HG02763 (cell line): ENCODE measurements at regions not wholly inside any gene's neighbourhood (a gene's known extent, or its start where the extent isn't known, plus 50 kb on each side); places are given as distances from the start of the nearest gene placed in this dataset.
"Not testable (repeated sequence)": the region's sequence is repeated elsewhere in the genome, so short reads cannot be mapped to it uniquely, and the experiment has no call there.

Source experiments
- ATAC-seq: cut with Tn5 transposase; IDR thresholded peaks from one replicate; pipeline ENCODE4 v1.9.1; 2021; ENCODE audit warnings: mild to moderate bottlenecking, moderate library complexity; ENCODE audit not compliant: unreplicated experiment

DNA sequence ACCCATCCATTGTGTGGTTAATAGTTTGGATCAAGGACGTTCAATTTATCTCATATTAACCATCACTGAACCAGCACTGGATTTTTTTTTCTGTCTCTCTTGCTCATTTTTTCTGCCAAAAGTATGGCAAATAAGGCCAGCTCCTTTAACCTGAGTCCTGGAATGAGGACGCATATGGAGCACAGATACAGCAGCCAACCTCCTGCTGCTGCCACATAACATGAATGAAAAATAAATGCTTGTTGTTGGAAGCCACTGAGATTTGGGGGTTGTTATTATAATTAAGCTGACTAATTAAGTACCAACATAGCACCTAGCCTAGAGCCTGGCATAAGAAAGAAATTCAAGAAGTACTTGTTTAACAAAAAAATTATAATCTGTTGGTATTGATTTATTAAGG is 335.3 kb upstream of the DUSP10 start:
- no peak for ATAC-seq

DNA sequence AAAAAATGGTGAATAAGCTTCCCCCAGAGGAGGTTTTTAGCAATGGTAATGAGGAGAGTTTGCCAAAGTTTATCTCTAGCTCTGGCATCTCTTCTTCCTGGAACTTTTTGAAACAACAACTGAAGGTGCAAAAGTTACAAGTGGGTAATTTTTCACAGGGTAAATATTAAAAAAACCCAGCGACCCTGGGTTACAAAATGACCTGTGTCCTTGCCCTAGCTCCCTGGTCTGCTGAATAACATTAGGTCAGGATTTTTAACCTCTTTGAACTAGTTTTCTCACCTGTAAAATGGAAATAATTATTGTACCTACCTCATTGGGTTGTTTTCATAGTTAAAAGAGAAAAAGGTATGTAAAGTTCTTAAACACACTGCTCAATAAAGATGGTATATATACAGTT is 332.4 kb upstream of the DUSP10 start:
- ATAC-seq: no peak

DNA sequence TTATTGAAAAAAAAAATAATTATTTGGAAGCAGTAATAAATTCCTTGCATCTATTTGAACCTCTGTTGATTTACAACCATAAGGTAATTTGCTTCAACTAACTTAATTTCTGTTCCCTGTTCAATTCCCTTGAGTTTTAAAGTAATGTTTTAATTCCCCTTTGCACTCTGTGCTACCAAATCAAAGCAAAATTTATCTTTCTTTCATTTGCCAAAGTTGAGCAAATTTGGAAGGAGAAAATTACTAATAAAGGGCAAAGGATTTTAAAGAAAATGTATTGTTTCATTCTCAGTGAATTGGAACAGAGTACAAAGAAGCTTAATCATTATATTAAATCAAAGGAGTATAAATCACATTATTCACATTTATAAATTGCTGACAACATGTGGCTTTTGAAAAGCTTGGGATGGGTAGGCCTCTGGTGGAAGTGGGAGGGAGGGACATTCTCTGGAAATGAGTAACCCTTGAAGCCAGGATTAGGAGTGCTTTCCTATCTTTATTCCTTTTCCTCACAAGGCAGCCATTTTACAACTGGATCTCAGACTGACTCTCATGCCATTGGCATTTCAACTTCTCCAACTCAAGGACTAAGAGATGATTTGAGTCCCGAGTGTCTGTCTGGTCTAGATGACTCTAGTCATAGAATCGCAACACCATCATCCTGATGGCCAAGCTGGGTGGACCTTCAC is 331.6 kb upstream of the DUSP10 start:
- ATAC-seq: no peak

DNA sequence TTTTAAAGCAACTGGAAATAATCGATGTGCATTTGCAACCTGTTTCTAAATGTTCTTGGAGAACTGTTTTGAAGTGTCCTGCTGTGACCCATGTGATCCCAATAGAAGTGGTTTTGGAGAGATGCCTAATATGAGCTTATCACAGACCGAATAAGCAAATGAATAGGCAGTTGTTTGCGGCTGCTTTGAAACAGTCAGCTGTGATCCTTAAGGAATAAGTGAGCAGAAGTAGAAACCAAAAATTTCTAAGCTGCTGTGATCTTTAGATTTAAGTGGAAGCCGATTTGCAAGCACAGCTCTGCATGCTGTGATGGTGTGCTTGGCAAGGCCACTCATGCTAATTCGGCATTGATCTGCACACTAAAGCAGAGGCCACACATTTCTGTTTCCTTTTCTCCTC is 329.5 kb upstream of the DUSP10 start:
- no peak for ATAC-seq

DNA sequence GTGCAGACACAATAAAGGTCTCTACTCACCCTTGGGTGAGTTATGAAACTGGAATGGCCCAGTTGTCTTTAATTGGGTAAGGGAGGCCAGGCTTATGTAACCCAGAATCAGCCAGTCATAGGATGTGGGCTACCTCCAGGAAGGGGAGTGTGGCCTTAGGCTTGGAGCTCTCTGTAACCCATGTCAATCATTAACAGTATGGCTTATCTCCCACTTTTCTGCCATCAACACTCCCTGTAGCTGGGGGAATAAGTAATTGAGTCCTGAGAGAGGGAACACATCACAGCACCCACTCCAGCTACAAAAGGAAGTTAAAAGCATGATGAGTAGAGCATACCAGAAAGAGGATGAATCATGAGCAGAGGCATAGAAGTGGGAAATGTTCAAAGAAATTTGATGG is 327.0 kb upstream of the DUSP10 start:
- ATAC-seq: no peak

DNA sequence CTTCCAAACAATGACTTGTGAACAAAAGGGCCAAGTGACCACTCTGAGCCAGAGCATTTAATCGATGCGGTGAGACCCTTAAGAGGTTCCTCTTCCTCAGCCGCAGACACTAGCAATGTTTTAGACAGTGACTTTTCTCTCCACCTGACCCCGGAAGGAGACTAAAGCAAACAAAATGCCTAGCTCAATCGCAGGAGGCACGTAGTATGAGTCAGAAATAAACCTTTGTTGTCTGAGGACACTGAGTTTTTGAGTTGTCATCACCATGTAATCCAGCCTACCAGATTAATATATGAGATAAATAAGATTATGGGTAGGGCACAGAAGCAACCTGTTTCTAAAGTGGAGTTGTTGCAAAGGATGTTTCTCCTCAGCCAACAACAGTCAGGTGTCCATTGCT is 326.2 kb upstream of the DUSP10 start:
- ATAC-seq: no peak

DNA sequence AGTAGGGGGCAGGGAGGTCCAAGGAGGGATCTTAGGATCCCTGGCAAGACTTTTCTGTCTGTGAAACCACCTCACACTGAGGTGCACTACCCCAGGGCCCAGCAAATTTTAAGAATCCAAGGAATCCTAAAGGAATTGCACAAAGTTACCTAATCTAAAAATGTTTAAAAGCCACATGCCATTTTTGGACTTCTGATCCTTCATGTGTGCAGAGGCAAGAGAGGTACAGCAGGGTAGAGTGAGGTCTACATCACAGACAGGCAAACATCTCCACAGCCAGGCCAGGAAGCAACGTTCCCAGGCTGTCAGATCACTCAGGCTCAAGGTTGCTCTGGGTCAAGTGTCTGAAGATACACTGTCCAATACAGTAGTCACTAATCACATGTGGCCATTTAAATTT is 324.6 kb upstream of the DUSP10 start:
- no peak for ATAC-seq

DNA sequence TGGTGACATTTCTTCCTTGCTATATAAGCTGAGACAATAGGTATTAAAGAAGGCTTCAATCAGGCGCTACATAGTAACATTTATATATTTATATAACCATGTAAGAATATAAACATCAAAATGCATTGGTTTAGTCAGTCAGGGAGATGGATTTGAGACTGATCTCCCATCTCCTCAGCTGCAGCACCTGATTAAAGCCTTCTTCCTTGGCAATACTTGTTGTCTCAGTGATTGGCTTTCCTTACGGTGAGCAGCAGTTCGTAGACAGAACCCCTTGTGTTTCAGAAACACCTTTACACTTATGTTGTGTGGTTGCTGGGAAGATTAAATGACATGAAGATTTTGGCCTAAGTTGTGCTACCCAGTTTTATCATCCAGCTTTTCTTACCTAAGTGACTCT is 323.3 kb upstream of the DUSP10 start:
- ATAC-seq: no peak

DNA sequence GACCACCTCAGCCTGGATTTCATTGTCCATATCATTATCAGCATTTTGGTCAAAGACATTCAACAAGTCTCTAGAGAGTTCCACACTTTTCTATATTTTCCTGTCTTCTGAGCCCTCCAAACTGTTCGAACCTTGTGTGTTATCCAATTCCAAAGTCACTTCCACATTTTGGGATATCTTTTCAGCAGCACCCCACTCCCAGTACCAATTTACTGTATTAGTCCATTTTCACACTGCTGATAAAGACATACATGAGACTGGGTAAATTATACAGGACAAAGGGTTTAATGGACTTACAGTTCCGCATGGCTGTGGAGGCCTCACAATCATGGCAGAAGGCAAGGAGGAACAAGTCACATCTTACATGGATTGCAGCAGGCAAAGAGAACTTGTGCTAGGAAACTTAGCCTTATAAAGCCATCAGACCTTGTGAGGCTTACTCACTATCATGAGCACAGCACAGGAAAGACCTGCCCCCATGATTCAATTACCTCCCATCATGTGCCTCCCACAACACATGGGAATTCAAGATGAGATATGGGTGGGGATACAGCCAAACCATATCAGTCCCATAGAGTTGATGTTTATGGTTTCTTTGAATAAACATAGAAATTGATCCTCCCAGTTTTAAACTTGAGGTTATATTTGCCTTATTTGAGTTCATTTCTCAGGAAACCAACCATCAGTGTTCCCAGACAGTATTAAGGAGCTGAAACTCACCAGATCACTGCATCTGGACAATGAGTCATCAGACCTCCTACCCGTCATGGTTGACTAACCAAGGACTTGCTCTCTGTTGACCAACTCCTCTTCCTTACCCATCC is 322.7 kb upstream of the DUSP10 start:
- ATAC-seq: no peak

DNA sequence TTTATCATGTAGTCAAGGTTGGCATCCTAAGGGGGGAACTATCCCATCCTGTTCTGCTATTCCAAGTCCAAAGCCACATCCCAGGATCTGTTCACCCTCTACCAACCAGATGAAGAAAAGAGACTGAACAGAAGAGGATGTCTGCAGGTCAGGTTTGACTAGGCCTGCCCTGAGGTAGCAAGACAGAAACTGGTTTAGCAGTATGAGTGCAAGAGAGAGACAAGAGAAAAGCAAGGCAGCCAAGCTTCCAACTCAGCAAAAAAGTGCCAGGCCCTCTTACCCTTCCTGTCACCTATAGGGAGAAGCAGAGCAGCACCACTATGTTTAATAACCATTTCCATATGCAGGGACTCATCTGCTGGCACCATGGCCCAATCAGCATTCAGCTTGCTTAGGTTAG is 320.8 kb upstream of the DUSP10 start:
- ATAC-seq: no peak

DNA sequence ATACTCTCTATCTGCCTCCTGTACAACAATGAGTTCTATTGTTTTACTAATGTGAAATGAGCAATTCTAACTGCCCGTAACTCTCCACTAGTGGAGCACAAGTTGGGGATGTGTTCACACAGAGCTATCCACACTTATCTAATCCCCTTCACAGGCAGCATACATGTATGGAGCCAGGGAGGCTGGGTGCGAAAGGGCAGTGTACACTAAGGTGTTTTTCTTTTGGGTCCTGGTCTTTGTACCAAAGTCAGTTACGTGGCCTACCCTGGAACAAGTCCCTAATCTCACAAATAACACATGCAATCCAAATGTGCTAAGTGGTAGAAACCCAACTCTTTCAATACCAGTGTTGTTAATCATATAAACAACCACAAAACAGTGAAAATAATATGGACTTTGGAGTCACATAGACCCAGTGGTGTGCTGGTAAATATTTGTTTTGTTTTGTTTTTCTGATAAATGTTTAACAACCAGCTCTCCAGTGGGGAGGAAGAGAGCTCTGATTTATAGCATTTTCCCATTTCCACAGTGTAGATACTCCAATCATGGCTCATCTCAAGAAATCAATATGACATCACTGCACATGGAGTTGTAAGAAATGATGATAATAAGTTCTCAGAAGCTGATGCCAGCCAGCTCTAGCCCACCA is 319.9 kb upstream of the DUSP10 start:
- ATAC-seq: no peak

DNA sequence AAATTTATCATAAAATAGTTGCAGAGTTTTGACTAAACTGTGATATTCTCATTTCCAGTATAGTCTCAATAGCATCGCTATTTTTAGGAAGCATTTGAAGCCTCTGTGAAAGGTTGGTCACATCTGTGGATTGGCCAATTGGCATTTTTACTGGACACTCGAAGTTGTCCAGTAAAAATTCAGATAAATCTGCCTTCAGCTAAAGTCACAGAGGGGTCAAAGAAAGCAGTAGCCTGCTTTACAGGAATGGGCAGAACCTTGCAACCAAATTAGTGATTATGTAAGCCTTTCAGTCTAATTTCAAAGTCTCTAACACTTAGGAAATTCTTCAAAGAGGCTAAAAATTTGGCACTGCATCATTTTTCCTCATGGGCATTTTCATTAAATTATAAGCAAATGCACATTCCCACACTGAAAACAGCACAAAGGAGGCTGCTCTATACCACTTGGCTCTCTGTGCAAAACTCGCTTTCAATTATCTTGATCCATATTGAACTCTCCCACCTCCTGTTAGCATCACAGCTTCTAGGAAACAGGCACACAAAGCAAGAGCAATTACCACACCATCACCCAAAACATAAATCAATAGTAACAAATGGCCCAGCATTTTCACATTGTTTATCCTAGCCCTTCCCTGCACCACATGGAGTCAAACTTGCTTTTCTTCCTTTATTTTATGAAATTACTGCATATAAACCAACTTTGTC is 318.5 kb upstream of the DUSP10 start:
- ATAC-seq: no peak

DNA sequence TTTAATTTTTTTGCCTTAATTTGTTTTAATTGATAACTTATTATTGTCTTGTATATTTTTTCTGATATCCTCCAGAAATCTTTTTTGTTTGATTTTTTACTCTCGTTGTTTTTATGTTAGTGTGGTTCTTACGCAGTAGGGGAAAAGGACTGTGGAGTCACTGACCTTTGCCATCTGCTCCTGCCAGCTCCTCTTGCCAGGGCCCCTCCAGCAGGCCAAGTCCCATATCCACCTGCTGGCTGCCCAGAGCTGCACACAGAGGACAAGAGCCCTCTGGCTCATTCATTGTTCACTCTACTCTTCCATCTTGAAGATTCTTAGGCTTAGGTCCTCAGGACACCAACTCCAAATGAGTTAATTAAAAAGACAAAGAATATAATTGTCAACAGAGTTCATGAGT is 316.4 kb upstream of the DUSP10 start:
- no peak for ATAC-seq

DNA sequence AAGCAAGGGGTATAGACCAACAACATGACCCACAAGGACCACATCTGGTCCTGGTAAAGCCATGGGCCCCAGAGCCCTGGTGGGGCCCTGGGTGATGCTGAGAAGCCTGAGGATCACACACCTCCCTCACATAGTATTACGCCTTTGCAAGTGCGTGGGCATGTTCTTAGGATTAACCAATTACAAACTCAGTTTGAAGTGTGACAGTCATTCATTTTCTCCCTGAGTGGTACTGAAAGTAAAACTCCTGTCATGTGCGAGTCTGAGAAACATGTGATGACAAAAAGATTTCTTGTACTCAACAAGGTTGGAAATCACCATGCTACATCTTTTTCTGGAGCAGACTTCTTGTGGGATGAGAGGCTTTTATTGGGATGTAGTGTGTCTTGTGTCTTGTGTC is 315.3 kb upstream of the DUSP10 start:
- no peak for ATAC-seq

DNA sequence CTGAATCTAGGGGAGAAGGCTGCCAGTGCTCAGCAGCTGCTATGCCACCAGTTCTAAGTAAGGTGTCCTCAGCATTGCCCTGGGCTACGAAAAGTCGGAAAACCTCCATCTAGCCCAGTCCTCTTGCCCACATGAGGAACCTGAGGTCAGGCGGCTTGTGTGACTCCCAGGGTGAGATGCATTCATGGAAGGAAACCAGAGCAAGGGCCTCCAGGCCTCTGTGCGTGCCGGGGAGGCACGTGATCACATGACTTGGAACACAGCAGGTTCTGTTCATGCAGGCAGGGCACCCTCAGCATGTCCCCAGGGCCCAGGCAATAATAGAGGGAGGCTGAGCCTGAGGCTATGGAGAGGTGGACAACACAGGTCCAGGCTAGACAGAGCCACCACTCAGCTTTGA is 312.5 kb upstream of the DUSP10 start:
- ATAC-seq: no peak

DNA sequence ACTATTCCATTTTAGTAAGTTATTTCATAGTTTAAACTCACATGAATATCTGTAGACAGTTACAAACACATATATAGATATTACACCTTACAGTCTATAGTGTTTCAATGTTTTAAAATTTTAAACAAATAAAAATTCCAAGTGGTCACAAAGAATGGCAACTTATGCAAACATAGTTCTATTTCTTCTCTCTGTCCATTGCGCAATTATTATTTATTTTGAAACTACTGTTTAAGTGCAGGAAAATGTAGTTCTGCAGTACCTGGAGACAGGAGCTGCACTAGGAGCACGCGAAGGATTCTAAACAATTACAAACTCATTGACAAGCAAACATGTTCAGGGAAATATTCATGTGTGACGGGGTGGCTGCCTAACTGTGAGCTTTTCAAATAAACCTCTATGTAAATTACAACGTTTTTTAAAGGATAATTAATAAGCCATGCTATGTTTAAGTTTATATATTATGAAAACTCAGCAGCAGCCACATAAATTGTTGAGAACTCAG is 312.0 kb upstream of the DUSP10 start:
- no peak for ATAC-seq

DNA sequence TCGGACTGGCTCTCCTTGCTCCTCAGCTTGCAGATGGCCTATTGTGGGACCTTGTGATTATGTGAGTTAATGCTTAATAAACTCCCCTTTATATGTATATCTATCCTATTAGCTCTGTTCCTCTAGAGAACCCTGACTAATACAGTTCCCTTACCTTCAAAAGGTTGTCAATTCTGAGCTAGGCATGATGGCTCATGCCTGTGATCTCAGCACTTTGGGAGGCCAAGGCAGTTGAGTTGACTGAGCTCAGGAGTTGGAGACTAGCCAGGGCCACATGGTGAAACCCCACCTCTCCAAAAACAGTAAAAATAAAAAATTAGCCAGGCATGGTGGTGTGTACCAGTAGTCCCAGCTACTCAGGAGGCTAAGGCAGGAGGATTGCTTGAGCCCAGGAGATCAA is 309.4 kb upstream of the DUSP10 start:
- not testable (repeated sequence) for ATAC-seq

DNA sequence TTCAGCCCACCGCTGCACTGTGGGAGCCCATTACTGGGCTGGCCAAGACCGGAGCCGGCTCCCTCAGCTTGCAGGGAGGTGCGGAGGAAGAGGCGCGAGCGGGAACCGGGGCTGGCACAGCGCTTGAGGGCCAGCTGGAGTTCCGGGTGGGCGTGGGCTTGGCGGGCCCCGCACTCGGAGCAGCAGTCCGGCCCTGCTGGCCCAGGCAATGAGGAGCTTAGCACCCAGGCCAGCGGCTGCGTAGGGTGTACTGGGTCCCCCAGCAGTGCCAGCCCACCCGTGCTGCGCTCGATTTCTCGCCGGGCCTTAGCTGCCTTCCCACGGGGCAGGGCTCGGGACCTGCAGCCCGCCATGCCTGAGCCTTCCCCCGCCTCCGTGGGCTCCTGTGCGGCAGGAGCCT is 307.8 kb upstream of the DUSP10 start:
- ATAC-seq: not testable (repeated sequence)

DNA sequence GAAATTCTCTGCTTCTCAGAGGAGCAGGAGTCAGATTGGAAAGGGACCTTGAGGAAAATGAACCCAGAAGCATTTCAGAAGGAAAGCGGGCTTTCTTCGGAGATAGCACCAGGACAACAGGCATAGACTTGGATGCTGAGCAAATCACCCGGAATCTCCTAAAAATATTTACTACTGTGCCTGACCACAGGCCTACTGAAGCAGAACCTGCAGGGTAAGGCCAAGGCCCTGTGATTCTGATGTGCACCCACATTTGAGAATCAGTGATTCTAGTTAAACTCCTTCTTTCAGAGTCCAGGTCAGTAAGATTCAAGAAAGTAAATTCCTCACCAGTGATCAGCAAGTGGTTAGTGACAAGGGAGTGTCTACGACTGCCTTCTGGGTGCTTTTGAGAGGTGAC is 307.3 kb upstream of the DUSP10 start:
- no peak for ATAC-seq

DNA sequence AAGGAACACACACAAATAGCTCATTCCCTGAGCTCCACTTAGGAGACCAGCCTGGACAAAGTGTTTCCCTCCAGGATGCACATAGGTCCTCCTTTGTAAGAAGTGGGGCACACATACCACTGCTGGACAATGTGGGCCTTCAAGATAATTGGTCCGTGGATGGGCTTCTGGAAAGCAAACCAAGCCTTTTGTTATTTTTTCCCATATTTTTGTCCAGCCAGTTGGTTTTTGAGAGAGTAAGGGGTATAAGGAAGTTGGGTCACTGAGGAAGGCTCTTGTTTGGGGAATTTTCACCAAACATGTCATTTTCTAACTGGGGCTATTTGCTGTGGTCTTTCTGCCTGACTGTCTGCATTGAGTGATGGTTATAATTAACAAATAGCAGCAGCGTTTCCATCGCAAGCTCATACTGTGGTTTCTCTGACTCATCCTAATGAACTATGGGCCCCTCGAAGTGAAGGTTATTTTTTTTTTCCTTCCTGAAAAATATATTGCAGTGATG is 306.3 kb upstream of the DUSP10 start:
- peak; percentile 83 for ATAC-seq

DNA sequence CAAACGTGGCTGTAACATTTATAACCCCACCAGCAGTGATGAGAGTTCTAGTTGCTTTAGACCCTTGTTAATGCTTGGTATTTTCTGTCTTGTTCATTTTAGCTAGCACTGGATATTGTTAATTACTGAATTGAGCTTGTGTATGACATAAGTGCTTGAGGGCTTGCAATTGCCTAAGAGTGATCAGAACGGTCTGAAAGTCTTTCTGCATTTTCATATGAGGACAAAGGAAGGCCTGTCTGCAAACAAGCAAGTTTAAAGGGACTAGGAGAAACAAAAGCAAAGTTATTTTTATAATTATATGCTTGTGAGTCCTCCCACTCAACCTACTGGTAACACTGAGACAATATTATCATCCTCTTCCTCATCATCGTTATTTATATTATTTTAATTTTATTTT is 305.5 kb upstream of the DUSP10 start:
- ATAC-seq: no peak
